ENCODE measurements at regions not wholly inside any gene's neighbourhood (a gene's known extent, or its start where the extent isn't known, plus 50 kb on each side); places are given as distances from the start of the nearest gene placed in this dataset.

DNA sequence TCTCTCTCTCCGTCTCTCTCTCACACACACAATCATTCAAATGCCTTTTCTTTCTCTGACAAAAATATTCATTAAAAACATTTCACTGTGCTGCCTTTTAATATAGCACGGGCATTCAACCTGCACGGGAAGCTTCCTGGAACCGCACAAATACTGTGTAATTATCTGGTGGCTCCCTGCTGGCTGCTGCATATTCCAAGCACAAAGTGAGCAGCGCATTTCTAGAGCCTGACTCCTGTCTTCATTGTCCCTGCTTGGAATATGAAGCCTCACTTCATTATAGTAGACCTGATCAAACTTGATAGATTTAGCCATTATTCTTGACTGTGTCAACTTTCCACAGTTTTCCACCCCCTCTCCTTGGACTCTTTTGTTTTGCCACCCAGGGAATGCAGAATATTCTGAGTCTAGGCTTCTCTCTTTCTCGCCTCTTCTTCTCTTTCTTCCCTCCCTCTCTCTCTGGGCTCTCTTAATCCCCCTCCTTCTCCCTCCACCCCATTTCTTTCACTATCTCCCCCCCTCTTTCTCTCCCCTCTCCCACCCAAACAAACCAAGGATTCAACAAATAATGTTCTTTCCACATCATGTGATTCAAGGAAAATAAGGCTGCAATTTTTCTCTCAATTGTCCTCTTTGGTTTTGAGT lies 672.1 kb upstream of the FANCL start:
- peak; percentile 46 for DNase-seq

DNA sequence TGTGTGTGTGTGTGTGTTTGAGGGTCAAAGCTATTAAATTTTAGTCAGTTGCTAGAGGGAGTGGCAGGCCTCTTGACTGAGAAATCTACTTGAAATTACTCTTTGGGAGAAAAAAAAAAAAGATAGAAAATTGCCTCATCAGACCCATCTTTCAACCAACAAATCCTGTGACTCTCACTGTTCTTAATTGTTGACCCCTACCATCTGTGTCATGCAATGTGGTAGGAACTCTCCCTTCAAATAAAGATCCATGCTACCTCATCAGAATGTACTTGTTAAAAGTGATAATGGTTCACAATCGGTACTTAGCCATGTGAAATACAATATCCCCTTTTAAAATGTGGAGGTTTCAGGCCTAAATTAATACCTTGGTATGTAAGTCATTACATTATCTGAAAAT lies 670.8 kb upstream of the FANCL start:
- no peak for DNase-seq

DNA sequence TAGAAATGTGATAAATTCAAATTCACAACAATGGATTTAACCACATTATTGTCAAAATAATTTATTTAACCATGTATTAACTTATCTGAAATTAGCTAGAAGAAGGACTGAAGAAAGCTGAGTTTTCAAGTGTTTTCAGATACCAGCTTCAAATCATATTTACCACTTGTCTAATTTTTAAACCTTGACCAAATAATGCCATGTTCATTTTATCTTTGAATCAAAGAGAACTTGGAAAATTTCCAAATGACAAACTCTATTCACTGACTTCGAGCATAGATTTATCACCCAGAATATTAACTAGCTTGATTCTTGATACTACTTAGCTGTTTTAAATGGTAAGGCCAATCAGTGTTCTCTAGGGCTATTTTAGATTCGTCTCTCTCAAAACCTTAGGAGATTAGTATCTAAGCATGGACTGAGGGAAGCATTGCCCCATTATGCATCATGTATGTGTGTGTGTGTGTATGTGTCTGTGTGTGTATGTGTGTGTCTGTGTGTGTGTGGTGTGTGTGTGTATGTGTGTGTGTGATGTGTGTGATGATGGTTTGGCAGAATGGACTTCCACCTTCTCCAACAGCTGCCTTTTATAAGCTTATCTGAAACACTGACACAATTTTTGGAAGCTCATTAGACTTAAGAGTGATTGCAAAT lies 667.5 kb upstream of the FANCL start:
- no peak for DNase-seq

DNA sequence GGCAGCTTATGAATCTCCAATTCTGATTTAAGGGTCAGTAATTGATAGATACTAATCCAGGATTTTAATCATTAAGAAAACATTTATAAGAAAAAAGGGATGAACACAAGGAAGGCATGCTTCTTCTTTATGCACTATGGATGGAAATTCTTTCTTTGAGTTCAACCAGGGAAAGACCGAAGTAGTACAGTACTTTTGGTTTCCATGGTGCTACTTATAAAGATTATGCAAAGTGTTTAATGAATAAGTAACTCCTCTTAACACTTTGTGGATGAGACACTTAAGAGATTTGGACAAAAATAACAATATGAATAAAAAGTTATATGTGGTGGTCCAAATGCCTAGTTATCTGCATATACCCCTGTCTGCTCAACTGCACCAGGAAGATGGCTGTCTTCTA lies 666.5 kb upstream of the FANCL start:
- no peak for DNase-seq

DNA sequence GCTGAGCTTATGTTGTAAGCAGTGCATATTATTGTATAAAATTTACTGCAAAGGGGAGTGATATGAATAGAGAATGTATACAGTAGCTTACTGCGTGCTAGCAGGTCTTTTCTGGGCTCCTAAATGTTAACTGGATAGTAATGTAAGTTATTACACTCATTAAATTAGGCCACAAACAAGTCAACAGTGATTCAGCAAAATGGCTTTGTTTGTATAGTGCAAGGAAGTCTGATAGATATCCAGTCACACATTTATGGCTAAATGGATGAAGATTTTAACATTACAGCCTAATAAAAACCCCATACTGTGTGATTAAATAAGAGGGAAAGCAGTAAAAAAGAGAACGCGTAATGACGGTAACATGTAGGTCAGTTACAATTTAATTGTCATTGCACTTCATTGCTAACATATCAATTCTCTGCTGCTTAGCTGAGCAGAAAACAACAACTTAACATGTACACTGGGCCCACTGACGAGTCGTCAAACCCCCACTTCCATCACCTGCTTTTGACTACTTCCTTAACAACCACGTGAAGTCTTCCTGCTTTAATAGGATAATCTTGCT lies 665.0 kb upstream of the FANCL start:
- no peak for DNase-seq

DNA sequence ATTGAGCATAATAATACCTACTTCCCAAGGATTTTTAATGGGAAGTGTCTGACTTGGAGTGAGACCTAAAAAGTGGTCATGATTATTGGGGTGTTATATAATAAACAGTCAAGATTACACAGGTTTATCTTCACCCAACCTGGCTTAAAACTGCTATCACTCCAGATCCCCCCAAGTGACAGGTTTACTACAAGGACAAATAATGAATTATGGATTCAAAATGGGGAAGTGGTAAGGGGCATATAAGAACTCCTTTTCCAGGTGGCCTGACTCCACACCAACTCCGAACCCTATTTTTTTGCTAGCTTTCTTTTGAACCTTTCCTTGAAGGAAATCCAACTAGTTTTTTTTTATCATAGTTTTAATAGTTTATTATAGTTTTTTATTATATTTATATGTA lies 663.0 kb upstream of the FANCL start:
- DNase-seq: no peak

DNA sequence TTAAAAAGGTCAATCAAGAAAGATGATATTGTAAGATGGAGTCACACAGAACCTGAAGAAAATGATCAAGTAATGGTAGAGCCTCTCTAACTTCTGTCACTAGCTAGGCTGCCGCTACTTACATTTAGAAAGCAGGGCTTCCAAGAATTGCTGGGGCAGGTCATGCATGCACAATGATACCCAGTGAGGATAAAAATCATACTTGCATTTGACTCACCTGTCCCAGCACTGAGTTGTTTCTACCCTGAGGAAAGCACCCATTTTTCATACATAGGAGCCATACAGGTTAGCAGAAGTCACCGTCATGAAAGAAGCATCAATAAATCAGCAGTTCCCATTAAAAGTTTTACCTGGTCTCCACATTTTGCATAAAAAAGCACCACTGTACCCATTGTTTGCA lies 662.3 kb upstream of the FANCL start:
- no peak for DNase-seq

DNA sequence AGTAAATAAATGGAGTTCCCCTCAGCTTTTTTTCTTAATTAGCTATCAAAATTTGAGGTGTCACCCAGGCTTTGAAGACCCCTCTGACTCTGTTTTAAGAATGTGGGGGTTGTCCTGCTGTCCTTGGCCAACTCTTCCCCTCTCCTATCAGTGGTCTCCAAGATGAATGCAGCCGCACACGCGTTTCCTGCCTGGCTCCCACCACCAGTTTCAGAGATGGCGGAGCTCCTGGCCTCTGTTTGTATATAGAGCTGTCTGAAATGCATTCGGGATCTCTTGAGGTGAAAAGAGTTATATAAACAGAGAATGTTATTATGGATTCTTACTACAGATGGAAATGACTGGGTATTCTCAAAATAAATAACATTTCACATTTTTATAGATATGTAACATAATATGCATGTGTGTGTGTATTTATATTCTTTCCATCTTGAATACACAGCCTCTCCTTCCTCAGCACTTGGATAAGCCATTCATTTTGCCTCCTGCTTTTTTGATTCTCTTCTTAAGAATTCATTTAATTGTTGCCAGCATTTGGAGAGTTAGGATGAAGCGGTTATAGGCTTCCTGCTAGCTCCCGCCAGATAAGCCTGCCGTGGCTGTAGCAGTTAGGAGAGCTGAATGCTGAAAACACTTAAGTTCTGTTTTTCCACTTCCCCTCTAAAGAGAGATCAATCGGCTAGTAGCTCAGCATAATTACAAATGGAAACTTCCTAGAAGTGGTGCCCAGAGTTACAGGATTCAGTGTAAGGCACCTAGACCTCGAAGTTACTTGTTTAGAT lies 659.3 kb upstream of the FANCL start:
- DNase-seq: no peak

DNA sequence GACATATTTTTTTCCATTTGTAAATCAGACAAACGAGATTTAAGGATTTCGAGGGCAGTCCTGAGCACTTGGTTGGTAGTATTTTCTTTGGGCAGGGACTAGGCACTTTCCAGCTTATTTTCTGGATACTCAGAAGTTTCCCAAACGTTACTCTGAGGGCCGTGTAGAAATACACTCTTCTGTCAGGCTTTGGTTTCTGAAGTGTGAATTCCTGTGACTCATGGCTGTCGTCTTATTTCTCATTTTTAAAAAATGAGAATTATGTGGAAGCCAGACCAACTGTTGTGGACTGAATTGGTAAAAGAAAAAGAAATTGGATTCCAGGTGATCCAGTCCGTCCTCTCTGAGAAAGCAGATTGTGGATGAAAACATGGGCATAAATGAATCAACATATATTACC lies 658.6 kb upstream of the FANCL start:
- no peak for DNase-seq

DNA sequence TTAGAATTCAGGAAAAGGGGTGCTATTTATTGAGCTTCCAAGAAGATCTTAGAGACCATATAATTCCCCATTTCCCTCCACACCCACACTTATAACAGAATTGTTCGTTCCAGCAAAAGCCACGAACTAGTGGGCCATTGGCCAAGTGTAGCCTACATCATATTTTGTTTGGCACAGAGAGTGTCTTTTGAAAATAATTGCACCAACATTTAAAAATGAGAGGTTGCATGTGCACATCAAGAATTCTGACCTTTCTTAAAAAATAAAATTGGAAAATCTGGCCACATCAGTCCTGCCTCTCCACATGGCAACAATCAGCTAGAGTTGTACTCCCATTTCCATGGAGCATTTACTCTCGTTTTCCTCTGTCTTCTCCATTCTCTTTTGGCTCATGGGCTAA lies 655.5 kb upstream of the FANCL start:
- no peak for DNase-seq

DNA sequence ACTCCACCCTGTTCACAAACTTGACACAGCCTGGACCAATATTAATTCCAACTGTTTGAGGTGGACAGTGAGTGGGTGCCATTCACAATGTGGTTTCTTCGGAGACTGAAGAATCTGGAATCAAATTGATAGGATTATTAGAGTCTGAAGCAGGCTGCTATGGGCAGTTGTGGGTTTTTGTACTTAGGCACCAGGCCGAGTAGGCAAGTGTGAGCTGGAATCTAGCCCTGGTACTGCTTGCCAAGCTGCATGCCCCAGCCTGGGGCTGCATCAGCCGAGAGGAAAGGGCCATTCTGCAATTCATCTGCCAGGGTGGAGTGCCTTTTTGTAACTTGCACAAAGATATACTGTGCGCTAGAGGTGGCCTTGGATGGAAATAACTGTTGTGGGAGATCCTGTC lies 654.7 kb upstream of the FANCL start:
- no peak for DNase-seq

DNA sequence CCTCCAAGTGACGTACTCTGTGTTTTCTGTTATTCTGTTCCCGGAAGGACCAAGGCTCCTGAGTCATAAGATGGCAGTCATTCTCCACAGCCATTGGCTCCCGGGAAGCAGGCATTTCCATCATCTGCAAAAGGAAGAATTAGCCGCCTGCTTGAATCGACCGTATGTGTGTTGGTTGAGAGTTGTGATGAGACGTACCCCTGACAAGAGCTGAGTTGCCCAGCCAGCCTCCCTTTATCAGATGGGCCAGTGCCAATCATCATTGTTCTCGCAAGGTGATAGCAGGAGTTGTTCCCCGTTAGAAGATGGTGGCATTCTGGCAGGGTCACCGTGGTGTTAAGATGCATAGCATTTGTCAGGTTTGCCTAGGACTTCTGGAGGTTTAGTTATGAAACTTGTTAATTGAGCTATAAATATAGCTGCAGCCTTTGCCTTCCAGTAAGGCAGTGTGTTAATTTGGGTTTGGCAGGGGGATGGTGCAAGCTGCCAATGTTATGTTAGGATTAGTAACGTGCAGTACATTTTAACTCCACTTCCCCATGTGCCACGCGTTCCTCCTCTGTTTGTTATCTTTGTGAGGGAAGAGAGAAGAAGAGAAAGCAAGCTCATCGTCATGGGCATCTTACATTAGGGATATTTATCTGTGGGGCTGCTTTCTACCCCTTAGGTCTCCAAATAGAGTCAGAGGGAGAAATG lies 652.7 kb upstream of the FANCL start:
- DNase-seq: no peak

DNA sequence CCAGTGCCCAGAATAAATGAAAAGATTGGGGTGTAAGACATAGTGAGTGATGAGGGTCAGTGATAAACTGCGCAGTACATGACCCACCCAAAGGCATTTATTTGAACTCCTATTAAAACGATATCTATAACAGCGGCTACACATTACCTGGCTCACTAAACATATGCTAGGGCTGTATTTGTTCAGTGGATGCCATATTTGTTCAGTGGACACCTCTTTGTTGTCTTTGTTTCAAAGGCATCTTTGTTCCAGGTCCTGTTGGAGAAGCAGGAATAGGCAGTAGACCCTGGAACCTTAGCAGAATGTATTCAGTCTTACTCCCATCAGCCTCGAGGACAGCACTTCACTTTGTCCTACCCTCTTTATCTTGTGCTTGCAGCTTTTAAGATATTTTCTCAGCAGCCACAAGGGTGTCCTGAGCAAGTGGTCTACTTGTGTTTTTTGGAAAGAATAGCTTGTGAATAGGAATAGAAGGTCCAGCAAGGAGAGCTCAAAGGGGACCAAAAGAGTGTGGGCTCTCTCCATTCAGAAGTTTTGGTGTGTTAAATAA lies 650.8 kb upstream of the FANCL start:
- DNase-seq: no peak

DNA sequence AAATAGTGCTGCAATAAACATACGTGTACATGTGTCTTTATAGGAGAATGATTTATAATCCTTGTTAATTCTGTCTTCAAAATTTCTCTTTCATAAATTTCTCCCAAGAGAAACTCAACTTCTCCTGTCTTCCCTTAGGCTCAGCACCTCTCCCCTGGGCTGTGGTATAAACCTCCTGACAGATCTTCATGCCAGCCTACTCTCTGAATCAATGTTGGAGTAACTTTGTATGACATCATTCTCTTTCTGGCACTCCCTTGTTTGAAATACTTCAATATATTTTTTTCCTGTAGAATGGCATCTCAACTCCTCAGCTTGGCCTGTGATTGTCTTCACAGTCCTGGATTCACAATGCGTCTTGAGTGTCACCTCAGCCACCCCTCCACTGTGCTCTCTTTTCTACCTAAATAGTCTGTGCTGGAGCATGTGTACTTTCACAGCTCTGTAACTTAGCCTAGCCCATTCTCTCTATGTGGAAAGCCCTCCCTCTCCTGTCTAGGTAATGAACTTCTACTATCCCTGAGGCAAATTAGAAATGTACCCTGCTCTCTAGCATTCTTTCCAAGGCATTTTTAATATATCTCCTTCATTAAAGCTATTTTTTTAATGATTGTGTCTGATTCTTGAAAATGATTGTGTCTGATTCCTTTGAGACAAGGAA lies 649.9 kb upstream of the FANCL start:
- DNase-seq: no peak

DNA sequence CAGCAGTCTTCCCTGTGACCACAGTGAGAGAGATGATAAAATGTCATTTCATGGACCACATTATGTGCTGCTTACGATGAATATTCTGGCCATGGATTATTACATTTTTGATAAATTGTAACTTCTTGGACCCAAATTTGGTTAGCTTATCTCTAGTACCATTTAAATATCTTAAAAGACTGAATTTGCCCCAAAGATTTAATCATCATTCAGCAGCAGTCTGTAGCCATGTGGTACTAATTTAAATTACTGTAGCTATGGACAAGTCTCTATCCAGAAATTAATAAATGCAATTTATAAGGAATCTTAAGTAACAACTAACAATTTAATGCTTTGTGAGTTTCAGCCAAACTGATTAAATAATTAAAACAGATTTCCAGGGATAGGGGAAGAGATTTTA lies 644.9 kb upstream of the FANCL start:
- no peak for DNase-seq

DNA sequence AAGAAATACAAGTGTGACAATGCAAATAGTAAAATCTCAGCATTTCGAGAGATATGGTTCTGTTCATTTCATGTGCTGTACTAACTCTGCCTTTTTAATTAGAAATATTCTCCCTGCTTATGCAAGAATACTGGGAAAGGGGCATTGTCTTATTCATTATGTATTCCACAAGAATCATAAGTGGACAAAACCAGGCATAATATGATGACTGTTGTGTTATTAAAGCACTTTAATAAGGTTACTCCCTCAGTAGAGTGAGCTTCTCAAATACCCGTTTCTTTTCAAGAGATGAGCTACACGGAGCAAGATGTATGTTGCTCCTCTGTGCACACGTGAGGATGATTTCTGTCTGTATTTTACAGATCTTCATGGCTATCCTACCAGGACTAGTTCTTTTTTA lies 638.7 kb upstream of the FANCL start:
- DNase-seq: no peak

DNA sequence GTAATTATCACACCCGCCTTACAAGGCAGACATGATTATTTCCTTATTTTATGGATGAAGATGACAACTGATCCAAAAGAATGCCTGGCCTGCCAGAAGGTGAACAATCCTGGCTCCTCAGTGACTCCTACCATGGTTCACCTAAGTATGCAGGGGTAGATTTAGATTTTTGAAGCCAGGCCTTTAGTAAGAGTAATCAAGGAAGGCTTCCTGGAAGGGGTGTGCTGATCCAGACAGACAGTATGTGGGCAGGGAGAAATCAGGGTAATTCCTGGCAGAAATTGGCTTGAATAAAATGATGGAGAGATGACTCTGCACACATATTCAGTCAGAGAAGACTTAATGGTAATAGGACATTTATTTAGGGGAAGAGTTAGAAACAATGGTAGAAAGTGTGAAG lies 637.7 kb upstream of the FANCL start:
- no peak for DNase-seq

DNA sequence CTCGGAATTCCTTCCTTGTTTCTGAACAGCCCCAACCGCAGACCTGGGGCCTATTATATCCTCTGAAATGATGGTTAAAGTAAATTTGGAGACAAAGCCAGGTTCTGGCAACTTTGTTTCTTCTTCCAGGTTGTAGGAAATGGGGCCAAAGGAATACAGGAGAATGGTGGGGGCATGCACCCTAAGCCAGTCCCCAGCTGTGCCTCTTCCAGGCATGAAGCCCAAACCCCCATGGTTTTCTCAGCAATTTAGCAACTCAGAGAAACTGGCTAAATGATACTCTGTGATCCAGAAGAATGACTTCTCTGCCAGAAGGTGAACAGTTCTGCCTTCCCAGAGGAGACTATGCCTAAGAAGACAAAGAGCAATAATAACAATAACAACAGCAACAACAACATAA lies 635.0 kb upstream of the FANCL start:
- no peak for DNase-seq

DNA sequence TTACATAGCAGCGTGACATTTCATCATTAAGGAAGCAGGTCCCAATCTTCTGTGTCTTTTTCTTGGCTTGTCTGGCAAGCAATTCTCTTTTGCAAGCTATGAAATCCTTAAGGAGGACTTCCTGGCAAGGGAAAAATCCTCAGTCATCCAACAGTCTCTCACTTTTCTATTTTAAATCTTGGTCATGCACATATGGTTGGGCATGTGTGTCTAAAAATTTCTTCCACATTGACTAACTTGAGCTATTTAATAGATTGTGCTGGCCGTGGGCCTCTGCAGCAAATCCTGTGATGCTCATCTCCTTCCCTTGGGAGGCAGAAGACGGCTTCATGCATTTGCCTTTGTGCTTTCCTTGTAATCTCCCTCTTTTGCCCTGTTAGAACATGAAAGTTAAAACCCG lies 634.3 kb upstream of the FANCL start:
- DNase-seq: no peak

DNA sequence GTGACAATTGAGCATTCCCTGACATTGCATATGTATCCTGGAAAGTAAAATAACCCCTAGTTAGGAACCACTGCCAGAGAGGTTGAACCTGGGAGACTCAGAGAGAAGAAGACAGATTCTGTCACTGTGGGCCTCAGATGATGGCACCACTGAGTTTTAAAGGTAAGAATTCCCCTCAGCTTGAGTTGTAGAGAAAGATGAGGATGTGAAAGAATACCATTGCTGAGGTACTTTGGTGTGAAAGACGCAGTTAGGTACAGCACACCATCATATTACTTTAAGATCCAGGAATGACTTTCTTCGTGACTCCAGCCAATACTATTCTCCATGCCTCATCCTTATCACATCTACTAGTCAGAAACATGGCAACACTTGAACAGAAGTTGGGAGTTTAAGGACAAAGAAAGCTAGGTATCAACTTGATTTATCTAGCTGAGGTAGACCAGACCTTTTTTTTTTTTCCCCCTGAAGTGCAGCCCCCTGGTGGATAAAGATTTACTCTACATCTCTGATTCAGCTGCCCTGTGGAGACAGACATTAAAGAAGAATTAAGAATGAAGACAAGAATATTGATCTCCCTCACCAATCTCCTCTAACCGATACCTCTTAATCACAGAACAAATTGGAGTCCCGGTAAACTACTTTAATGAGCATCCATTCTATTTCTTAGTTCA lies 630.5 kb upstream of the FANCL start:
- DNase-seq: no peak

DNA sequence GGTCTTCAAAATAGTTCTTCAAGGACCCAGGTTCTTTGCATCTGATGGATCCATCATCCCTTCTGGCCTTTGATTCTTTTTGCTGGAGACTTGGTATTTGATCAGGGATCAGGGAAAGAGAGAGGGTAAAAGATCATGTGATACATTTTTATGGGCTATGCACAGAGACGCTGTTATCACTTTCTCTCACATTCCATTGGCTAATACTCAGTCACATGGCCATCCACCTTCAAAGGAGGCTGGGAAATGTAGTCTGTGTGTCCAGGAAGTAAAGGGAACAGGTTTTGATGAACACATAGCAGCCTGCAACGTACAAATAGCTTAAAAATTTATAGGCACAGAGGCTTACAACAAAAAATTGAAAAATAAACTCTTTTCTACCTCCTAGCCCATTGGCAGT lies 629.6 kb upstream of the FANCL start:
- DNase-seq: no peak

DNA sequence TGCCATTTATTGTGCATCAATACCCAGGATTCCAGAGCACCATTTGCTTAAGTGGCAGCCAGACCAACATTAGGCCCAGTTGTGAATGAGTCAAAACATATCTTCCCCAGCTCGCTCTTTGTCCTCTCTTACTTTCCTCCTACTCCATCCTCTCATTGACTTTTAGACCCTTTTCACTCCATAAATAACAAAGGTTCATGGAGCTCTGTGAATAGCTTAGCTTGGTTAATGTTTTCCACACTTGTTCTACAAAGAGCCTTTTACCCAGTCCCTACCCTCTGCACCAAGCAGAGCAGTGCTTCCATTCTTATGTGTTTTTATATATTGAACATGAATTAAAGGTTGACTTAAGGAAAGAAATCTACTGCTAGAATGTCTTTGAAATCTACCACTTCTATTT lies 625.8 kb upstream of the FANCL start:
- DNase-seq: no peak

Measured in NCI-H510A treated with DMSO at 0.1 percent for 48 hours (cell line).